Stomach (tissue), 8 donors: ENCODE measurements at regions not wholly inside any gene's neighbourhood (a gene's known extent, or its start where the extent isn't known, plus 50 kb on each side); places are given as distances from the start of the nearest gene placed in this dataset.

Experiments
- DNase-seq, 2 donors: peaks; one replicate each; pipeline versions ENCODE4 v3.0.0 to v3.0.0-alpha.2; 2013 to 2019
- H3K27ac ChIP-seq, 5 donors: fragments of 200-600 bp in 4 of 5; sonication (generic) in 4 of 5; one replicate each; pipeline ENCODE4 v1.5.1; 2013 to 2019; ENCODE audit warnings: mild to moderate bottlenecking in 1 of 5, moderate library complexity in 1 of 5
- H3K27me3 ChIP-seq, 3 donors: fragments of 200-600 bp; sonication (generic); one replicate each; pipeline ENCODE4 v1.5.1; 2017 to 2019; ENCODE audit warnings: mixed run types in 1 of 3
- H3K36me3 ChIP-seq, 4 donors: fragments of 200-600 bp; sonication (generic); 1 replicate in 3 of 4; 2 replicates in 1 of 4; pipeline ENCODE4 v1.5.1; 2016 to 2019
- H3K4me1 ChIP-seq, 4 donors: fragments of 200-600 bp; sonication (generic); one replicate each; pipeline ENCODE4 v1.5.1; 2016 to 2019
- H3K4me3 ChIP-seq, 4 donors: fragments of 200-600 bp; sonication (generic) in 3 of 4; one replicate each; pipeline ENCODE4 v1.5.1; 2016 to 2019; ENCODE audit warnings: mild to moderate bottlenecking in 1 of 4
- H3K9me3 ChIP-seq, 4 donors: fragments of 200-600 bp; sonication (generic); one replicate each; pipeline ENCODE4 v1.5.1; 2016 to 2019
- CTCF ChIP-seq, 7 experiments: fragments of 450-650 bp in 4 of 7; fragments of 200-600 bp in 3 of 7; sonication (generic) in 3 of 7; IDR thresholded peaks; one replicate each; pipeline ENCODE4 v1.5.1; 2016 to 2019; ENCODE audit warnings: antibody characterized with exemption in 7 of 7, control low read depth in 2 of 7, mild to moderate bottlenecking in 1 of 7
- EP300 ChIP-seq: sonication (generic); formaldehyde crosslinking; IDR thresholded peaks from one replicate; pipeline ENCODE4 v1.6.1; 2017; ENCODE audit warnings: antibody characterized with exemption
- POLR2A ChIP-seq, 4 donors: fragments of 450-650 bp; IDR thresholded peaks; one replicate each; pipeline ENCODE4 v1.6.1; 2016; ENCODE audit warnings: antibody characterized with exemption in 4 of 4, control low read depth in 2 of 4, mild to moderate bottlenecking in 1 of 4, moderate library complexity in 1 of 4
- POLR2AphosphoS5 ChIP-seq, 3 donors: sonication (generic); formaldehyde crosslinking; IDR thresholded peaks; one replicate each; pipeline ENCODE4 v1.6.1; 2016; ENCODE audit warnings: antibody characterized with exemption in 3 of 3
- WGBS, 5 donors: extraction: QIAGEN DNeasy Blood & Tissue Kit in 3 of 5; methylation state at CpG; one replicate each; pipeline versions ENCODE4 v1.1.5 to v1.1.7; 2013 to 2018; 5-methylcytosine and 5-hydroxymethylcytosine counted together
- intact Hi-C: fragments of 100-400 bp; cut with DNase I; formaldehyde crosslinking; loops from one replicate; pipeline ENCODE4 v1.15.1; 2023; ENCODE audit warnings: low total_unique reads
- donor health status: healthy with polysubstance abuse.
- donor health status: Bipolar disorder and iron deficiency.
- donor health status: healthy.

GRCh38 chr2:37527361-37527760 lies 144.1 kb downstream of the CDC42EP3 start:
- Histone ChIP-seq H3K9me3 (no peaks in the 10 kb centered on the region), H3K27me3 (no peaks in the 10 kb centered on the region), H3K4me3 (no peak overlapping the region), H3K36me3 (no peaks in the 10 kb centered on the region), H3K27ac (no peak overlapping the region), H3K4me1 (peaks cover 0 to 25% (median 12%) of the 10 kb centered on the region in 4 donors)
- WGBS, 5 donors, result 22 to 44% (median 41%) methylated on average over 5 of the region's 5 CpGs
- peak in 1 of 2 donors; percentile 54 for DNase-seq
- TF ChIP-seq EP300 (no peak), CTCF (IDR thresholded peaks at IDR 0.05) (no peak)
- intact Hi-C loops, result no loop called here

- H3K4me3 ChIP-seq, result no peak overlapping the region
- intact Hi-C loops, result no loop called here
- no peak for DNase-seq
- H3K27ac ChIP-seq, result no peak overlapping the region
- peaks cover 0 to 11% (median 5%) of the 10 kb centered on the region in 4 donors for H3K4me1 ChIP-seq
- no peaks in the 10 kb centered on the region for H3K9me3 ChIP-seq
- no peaks in the 10 kb centered on the region for H3K36me3 ChIP-seq
- 69 to 88% (median 74%) methylated on average over 1 of the region's 1 CpG for WGBS, 5 donors
- TF ChIP-seq POLR2AphosphoS5 (IDR thresholded peaks at IDR 0.05), result no peak
- no peak for TF ChIP-seq POLR2A (IDR thresholded peaks at IDR 0.05)
- no peaks in the 10 kb centered on the region for H3K27me3 ChIP-seq
Measured at GRCh38 chr2:37529830-37530415, 141.5 kb downstream of the CDC42EP3 start.

- no peaks in the 10 kb centered on the region for H3K27me3 ChIP-seq
- no peak overlapping the region for H3K27ac ChIP-seq
- no peaks in the 10 kb centered on the region for H3K36me3 ChIP-seq
- intact Hi-C loops, result no loop called here
- TF ChIP-seq POLR2A (IDR thresholded peaks at IDR 0.05) (no peak), POLR2AphosphoS5 (IDR thresholded peaks at IDR 0.05) (no peak), EP300 (no peak), CTCF (IDR thresholded peaks at IDR 0.05) (no peak)
- H3K4me1 ChIP-seq, result peaks cover 0 to 11% (median 1%) of the 10 kb centered on the region in 4 donors
- DNase-seq, result no peak
- no peak overlapping the region for H3K4me3 ChIP-seq
- H3K9me3 ChIP-seq, result no peaks in the 10 kb centered on the region
- WGBS, 5 donors, result 89 to 99% (median 95%) methylated on average over 2 of the region's 2 CpGs
Measured at GRCh38 chr2:37532503-37532902, 138.9 kb downstream of the CDC42EP3 start.

GRCh38 chr2:37537316-37537715 lies 134.1 kb downstream of the CDC42EP3 start:
- WGBS, 5 donors, result 87 to 94% (median 93%) methylated on average over 5 of the region's 5 CpGs

More at GRCh38 chr2:37537316-37537715, 134.1 kb downstream of the CDC42EP3 start:
- no peaks in the 10 kb centered on the region for H3K4me1 ChIP-seq
- intact Hi-C loops, result no loop called here
- DNase-seq, result no peak
- H3K27ac ChIP-seq, result no peak overlapping the region
- no peak overlapping the region for H3K4me3 ChIP-seq
- no peaks in the 10 kb centered on the region for H3K9me3 ChIP-seq
- H3K36me3 ChIP-seq, result no peaks in the 10 kb centered on the region
- no peaks in the 10 kb centered on the region for H3K27me3 ChIP-seq
- no peak for TF ChIP-seq EP300
- no peak for TF ChIP-seq CTCF (IDR thresholded peaks at IDR 0.05)
- TF ChIP-seq POLR2AphosphoS5 (IDR thresholded peaks at IDR 0.05), result no peak
- no peak for TF ChIP-seq POLR2A (IDR thresholded peaks at IDR 0.05)
